SK-N-MC (cell line): ENCODE measurements at regions not wholly inside any gene's neighbourhood (a gene's known extent, or its start where the extent isn't known, plus 50 kb on each side); places are given as distances from the start of the nearest gene placed in this dataset.
"Not testable (repeated sequence)": the region's sequence is repeated elsewhere in the genome, so short reads cannot be mapped to it uniquely, and the experiment has no call there.

ENCODE experiments used
- DNase-seq: peaks from one replicate; pipeline ENCODE4 v3.0.0-alpha.2; 2011; ENCODE audit warnings: low read depth, low spot score
- H3K27ac ChIP-seq: fragments of 200-600 bp; sonication (generic); 2 replicates; pipeline ENCODE4 v1.5.1; 2016; ENCODE audit warnings: mixed run types
- H3K36me3 ChIP-seq: fragments of 200-600 bp; sonication (generic); 2 replicates; pipeline ENCODE4 v1.6.1; 2017; ENCODE audit warnings: antibody characterized with exemption, low read length, mixed read lengths; ENCODE audit not compliant: insufficient read depth
- H3K4me3 ChIP-seq: fragments of 200-600 bp; sonication (generic); 2 replicates; pipeline ENCODE4 v1.5.1; 2016
- H3K9ac ChIP-seq: fragments of 200-600 bp; sonication (generic); 2 replicates; pipeline ENCODE4 v1.8.0; 2017; ENCODE audit warnings: mixed run types, mixed read lengths; ENCODE audit not compliant: insufficient read length
- H3K9me3 ChIP-seq: fragments of 200-600 bp; sonication (generic); 2 replicates; pipeline ENCODE4 v1.6.1; 2017; ENCODE audit warnings: low read depth, mild to moderate bottlenecking, antibody characterized with exemption, low read length, moderate library complexity, mixed read lengths
- EZH2 ChIP-seq: fragments of 200-600 bp; sonication (generic); IDR thresholded peaks from one replicate; pipeline ENCODE4 v1.6.1; 2017; ENCODE audit warnings: antibody characterized with exemption
- FOXP2 ChIP-seq: optimal IDR thresholded peaks from 2 replicates; pipeline ENCODE3; 2011; ENCODE audit warnings: mild to moderate bottlenecking, moderate library complexity; ENCODE audit not compliant: insufficient read depth; ENCODE audit errors: extremely low read length, control extremely low read depth
- POLR2AphosphoS5 ChIP-seq: IDR thresholded peaks from 2 replicates; pipeline ENCODE4 v1.6.1; 2012; ENCODE audit warnings: mild to moderate bottlenecking, low read depth, low read length, borderline replicate concordance

GRCh38 chr7:81073931-81074251, 155.0 kb upstream of the SEMA3C start:
- no peak overlapping the region for H3K27ac ChIP-seq
- H3K9me3 ChIP-seq = no peaks in the 10 kb centered on the region
- H3K36me3 ChIP-seq = no peaks in the 10 kb centered on the region
- TF ChIP-seq FOXP2 (no peak), POLR2AphosphoS5 (no peak), EZH2 (no peak)
- H3K4me3 ChIP-seq = no peak overlapping the region
- DNase-seq = no peak
- no peak overlapping the region for H3K9ac ChIP-seq

GRCh38 chr7:81070956-81071355, 152.1 kb upstream of the SEMA3C start:
- H3K27ac ChIP-seq = no peak overlapping the region
- TF ChIP-seq EZH2 = no peak
- no peak for TF ChIP-seq FOXP2
- no peak for TF ChIP-seq POLR2AphosphoS5
- H3K4me3 ChIP-seq = no peak overlapping the region
- no peak overlapping the region for H3K9ac ChIP-seq
- H3K9me3 ChIP-seq = no peaks in the 10 kb centered on the region
- no peak for DNase-seq
- H3K36me3 ChIP-seq = no peaks in the 10 kb centered on the region

GRCh38 chr7:81066797-81067196, 147.9 kb upstream of the SEMA3C start:
- H3K27ac ChIP-seq = no peak overlapping the region
- no peak for TF ChIP-seq EZH2
- TF ChIP-seq POLR2AphosphoS5 = no peak
- no peak for TF ChIP-seq FOXP2
- H3K9ac ChIP-seq = no peak overlapping the region
- H3K9me3 ChIP-seq = no peaks in the 10 kb centered on the region
- DNase-seq = no peak
- H3K4me3 ChIP-seq = no peak overlapping the region
- H3K36me3 ChIP-seq = no peaks in the 10 kb centered on the region

- peak overlapping the region; percentile 2 for H3K9ac ChIP-seq
- no peak for DNase-seq
- no peak overlapping the region for H3K27ac ChIP-seq
- H3K4me3 ChIP-seq = 0 out of 2 replicates have a peak overlapping the region, but pooled peaks have one; percentile 1
- no peaks in the 10 kb centered on the region for H3K9me3 ChIP-seq
- no peak for TF ChIP-seq EZH2
- no peak for TF ChIP-seq FOXP2
- TF ChIP-seq POLR2AphosphoS5 = no peak
- H3K36me3 ChIP-seq = no peaks in the 10 kb centered on the region
These were observed 145.6 kb upstream of the SEMA3C start for GRCh38 chr7:81064426-81064825.

GRCh38 chr7:81062755-81063154, 143.9 kb upstream of the SEMA3C start:
- Histone ChIP-seq H3K27ac (no peak overlapping the region), H3K9ac (no peak overlapping the region), H3K9me3 (no peaks in the 10 kb centered on the region), H3K4me3 (no peak overlapping the region), H3K36me3 (no peaks in the 10 kb centered on the region)
- DNase-seq = no peak
- no peak for TF ChIP-seq FOXP2
- TF ChIP-seq EZH2 = no peak
- no peak for TF ChIP-seq POLR2AphosphoS5

GRCh38 chr7:81057469-81057868, 138.6 kb upstream of the SEMA3C start:
- H3K27ac ChIP-seq, H3K36me3 ChIP-seq, H3K9ac ChIP-seq, H3K4me3 ChIP-seq, DNase-seq, H3K9me3 ChIP-seq: not testable (repeated sequence)

- H3K9me3 ChIP-seq = no peaks in the 10 kb centered on the region
- no peaks in the 10 kb centered on the region for H3K36me3 ChIP-seq
- TF ChIP-seq FOXP2 = no peak
- no peak for TF ChIP-seq EZH2
- no peak overlapping the region for H3K27ac ChIP-seq
- no peak overlapping the region for H3K9ac ChIP-seq
- DNase-seq = no peak
- H3K4me3 ChIP-seq = no peak overlapping the region
These were observed 134.8 kb upstream of the SEMA3C start for GRCh38 chr7:81053623-81054022.

GRCh38 chr7:81051811-81052413, 133.1 kb upstream of the SEMA3C start:
- Histone ChIP-seq H3K36me3 (no peaks in the 10 kb centered on the region), H3K4me3 (no peak overlapping the region), H3K9ac (no peak overlapping the region), H3K27ac (no peak overlapping the region), H3K9me3 (no peaks in the 10 kb centered on the region)
- no peak for DNase-seq
- TF ChIP-seq EZH2 (no peak), POLR2AphosphoS5 (no peak), FOXP2 (no peak)

- no peaks in the 10 kb centered on the region for H3K36me3 ChIP-seq
- TF ChIP-seq EZH2 (no peak), POLR2AphosphoS5 (no peak), FOXP2 (no peak)
- H3K9me3 ChIP-seq = no peaks in the 10 kb centered on the region
- H3K27ac ChIP-seq = no peak overlapping the region
- DNase-seq = no peak
- no peak overlapping the region for H3K4me3 ChIP-seq
- H3K9ac ChIP-seq = no peak overlapping the region
These were observed 126.7 kb upstream of the SEMA3C start for GRCh38 chr7:81045491-81046030.

GRCh38 chr7:81042646-81043045, 123.8 kb upstream of the SEMA3C start:
- H3K9me3 ChIP-seq, DNase-seq, H3K36me3 ChIP-seq, H3K4me3 ChIP-seq, H3K27ac ChIP-seq, H3K9ac ChIP-seq: not testable (repeated sequence)
